HepG2 (cell line): ENCODE measurements at regions not wholly inside any gene's neighbourhood (a gene's known extent, or its start where the extent isn't known, plus 50 kb on each side); places are given as distances from the start of the nearest gene placed in this dataset.

Source experiments
- ATAC-seq: fragments of 200-7000 bp; cut with Tn5 transposase; 3 replicates; pipeline ENCODE4 v1.9.1; 2020; ENCODE audit warnings: mild to moderate bottlenecking, moderate library complexity
- BruUV-seq: library from RNA; stranded (reverse); fragments of 400-500 nt; replicated peaks from 2 replicates; lab custom pipeline; 2021; lab: Mats Ljungman, UMichigan
- CTCF ChIA-PET: fragments of 300-600 bp; formaldehyde crosslinking; extraction: SDS; loops from one replicate; lab custom pipeline; 2021; ENCODE audit warnings: low total read pairs, inconsistent platforms, low intra/inter-chr PET ratio; lab: Yijun Ruan, JAX
- POLR2A ChIA-PET: fragments of 350-600 bp; sonication (Branson Sonifier 250); formaldehyde crosslinking; loops from one replicate; lab custom pipeline; 2020; ENCODE audit warnings: antibody characterized with exemption, inconsistent platforms; lab: Yijun Ruan, JAX
- DNase-seq: peaks from one replicate; pipeline ENCODE4 v3.0.0-alpha.2; 2015; ENCODE audit warnings: low spot score
- FAIRE-seq: peaks from 3 replicates; lab custom pipeline; 2011; peaks lifted over from hg19 to GRCh38; lab: Jason Lieb, UNC
- H2AFZ ChIP-seq: one replicate; pipeline ENCODE4 v1.6.1; 2011; ENCODE audit warnings: low read length, inconsistent platforms
- H3K27ac ChIP-seq: fragments of 300-600 bp; 3 replicates; pipeline ENCODE4 v1.8.0; 2011; ENCODE audit warnings: mixed run types, mild to moderate bottlenecking, mixed read lengths, low read length, inconsistent platforms; ENCODE audit not compliant: insufficient read depth; ENCODE audit errors: extremely low read length
- H3K27me3 ChIP-seq, 2 experiments: fragments of 200-600 bp in 1 of 2; 2 replicates in 1 of 2; 3 replicates in 1 of 2; pipeline versions ENCODE4 v1.6.0 to v1.8.0; 2011; ENCODE audit warnings: low read length in 2 of 2, mild to moderate bottlenecking in 2 of 2, moderate library complexity in 2 of 2, inconsistent platforms in 1 of 2; ENCODE audit not compliant: insufficient read depth in 2 of 2, control insufficient read depth in 1 of 2
- H3K36me3 ChIP-seq, 2 experiments: fragments of 200-600 bp in 1 of 2; replicated peaks in 1 of 2; 2 replicates in 1 of 2; 3 replicates in 1 of 2; pipeline versions ENCODE4 v1.5.1 to v1.8.0; 2011; ENCODE audit warnings: low read length in 2 of 2, inconsistent platforms in 1 of 2; ENCODE audit not compliant: insufficient read depth in 2 of 2, control insufficient read depth in 1 of 2
- H3K4me1 ChIP-seq: 2 replicates; pipeline ENCODE4 v1.5.1; 2012; ENCODE audit warnings: low read length, inconsistent platforms; ENCODE audit not compliant: insufficient read depth
- H3K4me2 ChIP-seq: 2 replicates; pipeline ENCODE4 v1.6.0; 2011; ENCODE audit warnings: low read depth, low read length, inconsistent platforms
- H3K4me3 ChIP-seq, 3 experiments: fragments of 200-600 bp in 1 of 3; sonication (generic), shearing (Covaris generic) in 1 of 3; replicated peaks in 1 of 3; 2 replicates each; pipeline ENCODE4 v1.5.1; 2011 to 2016; ENCODE audit warnings: low read length in 3 of 3, inconsistent platforms in 2 of 3, low read depth in 2 of 3, mild to moderate bottlenecking in 2 of 3, control low read depth in 1 of 3, mixed read lengths in 1 of 3; ENCODE audit not compliant: insufficient read depth in 1 of 3
- H3K79me2 ChIP-seq: one replicate; pipeline ENCODE4 v1.6.1; 2011; ENCODE audit warnings: low read length, inconsistent platforms; ENCODE audit not compliant: insufficient read depth
- H3K9ac ChIP-seq: 2 replicates; pipeline ENCODE4 v1.6.0; 2011; ENCODE audit warnings: mild to moderate bottlenecking, low read depth, low read length, inconsistent platforms; ENCODE audit not compliant: insufficient read depth
- H3K9me3 ChIP-seq: 2 replicates; pipeline ENCODE4 v1.5.1; 2012; ENCODE audit warnings: mild to moderate bottlenecking, low read length
- H4K20me1 ChIP-seq: 2 replicates; pipeline ENCODE4 v1.6.0; 2011; ENCODE audit warnings: inconsistent platforms, mild to moderate bottlenecking, low read length, moderate library complexity; ENCODE audit not compliant: insufficient read depth
- CBX2 ChIP-seq, 2 experiments: fragments of 200-600 bp in 1 of 2; sonication (generic); formaldehyde crosslinking in 1 of 2; IDR thresholded peaks; 2 replicates each; pipeline versions ENCODE4 v1.7.0 to v1.8.1; 2018 to 2022; ENCODE audit warnings: low read depth in 2 of 2, low read length in 1 of 2, mild to moderate bottlenecking in 1 of 2, missing genetic modification reagents in 1 of 2
- CEBPB ChIP-seq: IDR thresholded peaks from 2 replicates; pipeline ENCODE4 v1.6.1; 2011; ENCODE audit warnings: low read depth, low read length, improper control_type of control experiment, borderline replicate concordance
- HOXA7 ChIP-seq: sonication (generic); formaldehyde crosslinking; IDR thresholded peaks from 2 replicates; pipeline ENCODE4 v1.8.1; 2022; ENCODE audit warnings: mild to moderate bottlenecking, missing genetic modification reagents, moderate library complexity
- PHB2 ChIP-seq: fragments of 450-650 bp; IDR thresholded peaks from 2 replicates; pipeline ENCODE4 v1.6.1; 2018; ENCODE audit not compliant: partially characterized antibody
- RBM22 ChIP-seq: fragments of 200-400 bp; formaldehyde crosslinking; optimal IDR thresholded peaks from 2 replicates; pipeline ENCODE3; 2017; ENCODE audit warnings: mild to moderate bottlenecking, low read length, moderate library complexity
- SAP130 ChIP-seq: IDR thresholded peaks from 2 replicates; pipeline ENCODE4 v1.6.1; 2016; ENCODE audit warnings: low read depth
- ZNF382 ChIP-seq: sonication (generic); formaldehyde crosslinking; IDR thresholded peaks from 2 replicates; pipeline ENCODE4 v1.5.0; 2020; ENCODE audit warnings: missing genetic modification reagents, mild to moderate bottlenecking, borderline replicate concordance
- ZNF766 ChIP-seq: sonication (generic); formaldehyde crosslinking; IDR thresholded peaks from 2 replicates; pipeline ENCODE4 v1.5.0; 2020; ENCODE audit warnings: missing genetic modification reagents, borderline replicate concordance
- WGBS: methylation state at CpG from one replicate; pipeline ENCODE4 v1.1.6; 2017; ENCODE audit warnings: low lambda C conversion rate; 5-methylcytosine and 5-hydroxymethylcytosine counted together
- in situ Hi-C: cut with HindIII; loops from 2 replicates; pipeline ENCODE4 v1.10.0; 2017; ENCODE audit warnings: low pct_unique_long_range_greater_than_20kb; ENCODE audit not compliant: extremely low pct_ligation_motif_present
- intact Hi-C: fragments of 100-400 bp; cut with micrococcal nuclease; formaldehyde crosslinking; loops from one replicate; pipeline ENCODE4 v1.10.0; 2022; ENCODE audit not compliant: unreplicated experiment
- TF ChIP-seq, protein P1 (sequence below): sonication (generic); formaldehyde crosslinking; conservative IDR thresholded peaks from 2 replicates; pipeline ENCODE4 v1.5.0; 2020; ENCODE audit warnings: missing genetic modification reagents
- TF ChIP-seq, protein P2 (sequence below): sonication (generic); formaldehyde crosslinking; IDR thresholded peaks from 2 replicates; pipeline ENCODE4 v1.5.1; 2020; ENCODE audit warnings: missing genetic modification reagents, mild to moderate bottlenecking, borderline replicate concordance
- TF ChIP-seq, protein P3 (sequence below): sonication (generic); formaldehyde crosslinking; IDR thresholded peaks from one replicate; pipeline ENCODE4 v1.5.1; 2020; ENCODE audit warnings: mild to moderate bottlenecking, missing genetic modification reagents; ENCODE audit errors: not compliant biosample characterization

DNA sequence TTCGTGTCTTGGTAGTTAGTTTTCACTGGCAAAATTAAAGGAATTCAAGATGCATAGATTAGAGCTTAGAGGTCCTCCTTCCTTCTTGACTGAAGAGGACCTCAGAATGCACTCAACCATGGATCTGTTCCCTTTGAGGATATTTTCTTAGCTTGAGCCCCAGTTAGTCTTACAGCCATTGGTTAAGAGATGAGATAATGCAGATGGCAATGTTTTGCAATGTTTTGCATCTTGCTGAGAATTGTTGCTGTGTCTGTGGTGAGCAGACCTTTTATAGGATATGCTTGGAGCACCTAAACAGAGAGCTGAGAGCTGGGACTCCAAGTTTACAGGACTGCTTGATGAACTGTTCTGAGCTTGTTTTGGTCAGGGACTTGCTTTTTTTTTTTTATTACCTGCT lies 107.5 kb downstream of the TMEM170B start:
- Histone ChIP-seq H3K9ac (no peak overlapping the region), H3K79me2 (no peaks in the 10 kb centered on the region), H4K20me1 (no peaks in the 10 kb centered on the region), H3K4me2 (no peak overlapping the region), H2AFZ (no peak overlapping the region), H3K36me3 (no peaks in the 10 kb centered on the region), H3K9me3 (no peaks in the 10 kb centered on the region), H3K27me3 (peaks cover 0 to 12% of the 10 kb centered on the region in 2 experiments; a peak in 2 of 5 replicates), H3K27ac (no peak overlapping the region), H3K4me1 (no peaks in the 10 kb centered on the region), H3K4me3 (no peak overlapping the region)
- no TSS peak for BruUV-seq
- in situ Hi-C loops, result no loop called here
- ChIA-PET POLR2A (no interaction called here), CTCF (no interaction called here)
- no peak for ATAC-seq
- 0% methylated on average over 1 of the region's 1 CpG for WGBS
- DNase-seq, result no peak
- FAIRE-seq, result no peak
- intact Hi-C loops, result no loop called here
- TF ChIP-seq, protein P1, sequence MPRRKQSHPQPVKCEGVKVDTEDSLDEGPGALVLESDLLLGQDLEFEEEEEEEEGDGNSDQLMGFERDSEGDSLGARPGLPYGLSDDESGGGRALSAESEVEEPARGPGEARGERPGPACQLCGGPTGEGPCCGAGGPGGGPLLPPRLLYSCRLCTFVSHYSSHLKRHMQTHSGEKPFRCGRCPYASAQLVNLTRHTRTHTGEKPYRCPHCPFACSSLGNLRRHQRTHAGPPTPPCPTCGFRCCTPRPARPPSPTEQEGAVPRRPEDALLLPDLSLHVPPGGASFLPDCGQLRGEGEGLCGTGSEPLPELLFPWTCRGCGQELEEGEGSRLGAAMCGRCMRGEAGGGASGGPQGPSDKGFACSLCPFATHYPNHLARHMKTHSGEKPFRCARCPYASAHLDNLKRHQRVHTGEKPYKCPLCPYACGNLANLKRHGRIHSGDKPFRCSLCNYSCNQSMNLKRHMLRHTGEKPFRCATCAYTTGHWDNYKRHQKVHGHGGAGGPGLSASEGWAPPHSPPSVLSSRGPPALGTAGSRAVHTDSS (CRISPR knock-in tag), result no peak
- TF ChIP-seq CEBPB (no peak), CBX2 (IDR thresholded peaks at IDR 0.05; ENCODE audit: low read depth, low read length) (no peak), CBX2 (CRISPR knock-in tag; IDR thresholded peaks at IDR 0.05; ENCODE audit: low read depth) (no peak), SAP130 (CRISPR knock-in tag) (no peak), RBM22 (no peak), PHB2 (no peak), ZNF766 (CRISPR knock-in tag) (no peak), ZNF382 (CRISPR knock-in tag) (no peak), HOXA7 (CRISPR knock-in tag) (no peak)
- TF ChIP-seq, protein P2, sequence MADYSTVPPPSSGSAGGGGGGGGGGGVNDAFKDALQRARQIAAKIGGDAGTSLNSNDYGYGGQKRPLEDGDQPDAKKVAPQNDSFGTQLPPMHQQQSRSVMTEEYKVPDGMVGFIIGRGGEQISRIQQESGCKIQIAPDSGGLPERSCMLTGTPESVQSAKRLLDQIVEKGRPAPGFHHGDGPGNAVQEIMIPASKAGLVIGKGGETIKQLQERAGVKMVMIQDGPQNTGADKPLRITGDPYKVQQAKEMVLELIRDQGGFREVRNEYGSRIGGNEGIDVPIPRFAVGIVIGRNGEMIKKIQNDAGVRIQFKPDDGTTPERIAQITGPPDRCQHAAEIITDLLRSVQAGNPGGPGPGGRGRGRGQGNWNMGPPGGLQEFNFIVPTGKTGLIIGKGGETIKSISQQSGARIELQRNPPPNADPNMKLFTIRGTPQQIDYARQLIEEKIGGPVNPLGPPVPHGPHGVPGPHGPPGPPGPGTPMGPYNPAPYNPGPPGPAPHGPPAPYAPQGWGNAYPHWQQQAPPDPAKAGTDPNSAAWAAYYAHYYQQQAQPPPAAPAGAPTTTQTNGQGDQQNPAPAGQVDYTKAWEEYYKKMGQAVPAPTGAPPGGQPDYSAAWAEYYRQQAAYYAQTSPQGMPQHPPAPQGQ (CRISPR knock-in tag), result no peak
- TF ChIP-seq, protein P3, sequence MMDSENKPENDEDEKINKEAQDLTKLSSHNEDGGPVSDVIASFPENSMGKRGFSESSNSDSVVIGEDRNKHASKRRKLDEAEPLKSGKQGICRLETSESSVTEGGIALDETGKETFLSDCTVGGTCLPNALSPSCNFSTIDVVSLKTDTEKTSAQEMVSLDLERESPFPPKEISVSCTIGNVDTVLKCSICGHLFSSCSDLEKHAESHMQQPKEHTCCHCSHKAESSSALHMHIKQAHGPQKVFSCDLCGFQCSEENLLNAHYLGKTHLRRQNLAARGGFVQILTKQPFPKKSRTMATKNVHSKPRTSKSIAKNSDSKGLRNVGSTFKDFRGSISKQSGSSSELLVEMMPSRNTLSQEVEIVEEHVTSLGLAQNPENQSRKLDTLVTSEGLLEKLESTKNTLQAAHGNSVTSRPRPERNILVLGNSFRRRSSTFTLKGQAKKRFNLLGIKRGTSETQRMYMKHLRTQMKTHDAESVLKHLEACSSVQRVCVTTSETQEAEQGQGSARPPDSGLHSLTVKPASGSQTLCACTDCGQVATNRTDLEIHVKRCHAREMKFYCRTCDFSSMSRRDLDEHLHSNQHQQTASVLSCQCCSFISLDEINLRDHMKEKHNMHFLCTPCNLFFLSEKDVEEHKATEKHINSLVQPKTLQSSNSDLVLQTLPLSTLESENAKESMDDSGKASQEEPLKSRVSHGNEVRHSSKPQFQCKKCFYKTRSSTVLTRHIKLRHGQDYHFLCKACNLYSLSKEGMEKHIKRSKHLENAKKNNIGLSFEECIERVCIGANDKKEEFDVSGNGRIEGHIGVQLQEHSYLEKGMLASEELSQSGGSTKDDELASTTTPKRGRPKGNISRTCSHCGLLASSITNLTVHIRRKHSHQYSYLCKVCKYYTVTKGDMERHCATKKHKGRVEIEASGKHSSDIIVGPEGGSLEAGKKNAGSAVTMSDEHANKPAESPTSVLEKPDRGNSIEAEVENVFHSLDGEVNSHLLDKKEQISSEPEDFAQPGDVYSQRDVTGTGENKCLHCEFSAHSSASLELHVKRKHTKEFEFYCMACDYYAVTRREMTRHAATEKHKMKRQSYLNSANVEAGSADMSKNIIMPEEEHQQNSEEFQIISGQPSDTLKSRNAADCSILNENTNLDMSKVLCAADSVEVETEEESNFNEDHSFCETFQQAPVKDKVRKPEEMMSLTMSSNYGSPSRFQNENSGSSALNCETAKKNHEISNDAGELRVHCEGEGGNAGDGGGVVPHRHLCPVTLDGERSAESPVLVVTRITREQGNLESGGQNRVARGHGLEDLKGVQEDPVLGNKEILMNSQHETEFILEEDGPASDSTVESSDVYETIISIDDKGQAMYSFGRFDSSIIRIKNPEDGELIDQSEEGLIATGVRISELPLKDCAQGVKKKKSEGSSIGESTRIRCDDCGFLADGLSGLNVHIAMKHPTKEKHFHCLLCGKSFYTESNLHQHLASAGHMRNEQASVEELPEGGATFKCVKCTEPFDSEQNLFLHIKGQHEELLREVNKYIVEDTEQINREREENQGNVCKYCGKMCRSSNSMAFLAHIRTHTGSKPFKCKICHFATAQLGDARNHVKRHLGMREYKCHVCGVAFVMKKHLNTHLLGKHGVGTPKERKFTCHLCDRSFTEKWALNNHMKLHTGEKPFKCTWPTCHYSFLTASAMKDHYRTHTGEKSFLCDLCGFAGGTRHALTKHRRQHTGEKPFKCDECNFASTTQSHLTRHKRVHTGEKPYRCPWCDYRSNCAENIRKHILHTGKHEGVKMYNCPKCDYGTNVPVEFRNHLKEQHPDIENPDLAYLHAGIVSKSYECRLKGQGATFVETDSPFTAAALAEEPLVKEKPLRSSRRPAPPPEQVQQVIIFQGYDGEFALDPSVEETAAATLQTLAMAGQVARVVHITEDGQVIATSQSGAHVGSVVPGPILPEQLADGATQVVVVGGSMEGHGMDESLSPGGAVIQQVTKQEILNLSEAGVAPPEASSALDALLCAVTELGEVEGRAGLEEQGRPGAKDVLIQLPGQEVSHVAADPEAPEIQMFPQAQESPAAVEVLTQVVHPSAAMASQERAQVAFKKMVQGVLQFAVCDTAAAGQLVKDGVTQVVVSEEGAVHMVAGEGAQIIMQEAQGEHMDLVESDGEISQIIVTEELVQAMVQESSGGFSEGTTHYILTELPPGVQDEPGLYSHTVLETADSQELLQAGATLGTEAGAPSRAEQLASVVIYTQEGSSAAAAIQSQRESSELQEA (CRISPR knock-in tag), result no peak
